DOHH2 (cell line): ENCODE measurements at regions not wholly inside any gene's neighbourhood (a gene's known extent, or its start where the extent isn't known, plus 50 kb on each side); places are given as distances from the start of the nearest gene placed in this dataset.

Source experiments
- H3F3A ChIP-seq: fragments of 200-600 bp; sonication (generic), shearing (Covaris generic); 2 replicates; pipeline ENCODE4 v1.6.0; 2016; ENCODE audit warnings: antibody characterized with exemption, mild to moderate bottlenecking; ENCODE audit not compliant: control insufficient read depth, insufficient read depth
- H3K27ac ChIP-seq: fragments of 200-600 bp; sonication (generic); 2 replicates; pipeline ENCODE4 v1.5.1; 2014; ENCODE audit warnings: low read depth, mild to moderate bottlenecking, low read length, moderate library complexity
- H3K27me3 ChIP-seq: fragments of 200-600 bp; sonication (generic); 2 replicates; pipeline ENCODE4 v1.6.1; 2014; ENCODE audit warnings: mild to moderate bottlenecking, low read length, mixed read lengths; ENCODE audit not compliant: control insufficient read depth
- H3K36me3 ChIP-seq: fragments of 200-600 bp; sonication (generic); 2 replicates; pipeline ENCODE4 v1.6.1; 2014; ENCODE audit warnings: mild to moderate bottlenecking, low read length, moderate library complexity, mixed read lengths; ENCODE audit not compliant: control insufficient read depth
- H3K4me1 ChIP-seq: fragments of 200-600 bp; sonication (generic); 2 replicates; pipeline ENCODE4 v1.6.1; 2014; ENCODE audit warnings: mild to moderate bottlenecking, low read length, mixed read lengths; ENCODE audit not compliant: control insufficient read depth
- H3K4me2 ChIP-seq: fragments of 200-600 bp; sonication (generic); 2 replicates; pipeline ENCODE4 v1.6.0; 2014; ENCODE audit warnings: mild to moderate bottlenecking, low read length, moderate library complexity
- H3K4me3 ChIP-seq: fragments of 200-600 bp; sonication (generic); 2 replicates; pipeline ENCODE4 v1.5.1; 2014; ENCODE audit warnings: mild to moderate bottlenecking, low read length, mixed read lengths
- H3K79me2 ChIP-seq: fragments of 200-600 bp; sonication (generic); 2 replicates; pipeline ENCODE4 v1.6.1; 2014; ENCODE audit warnings: mild to moderate bottlenecking, low read length, mixed read lengths; ENCODE audit not compliant: control insufficient read depth
- H3K9me2 ChIP-seq: fragments of 200-600 bp; sonication (generic); replicated peaks from 2 replicates; pipeline ENCODE4 v1.6.1; 2014; ENCODE audit warnings: mild to moderate bottlenecking, low read length, mixed read lengths; ENCODE audit not compliant: control insufficient read depth
- H3K9me3 ChIP-seq: fragments of 200-600 bp; sonication (generic); 2 replicates; pipeline ENCODE4 v1.6.1; 2014; ENCODE audit warnings: antibody characterized with exemption, low read length, mixed read lengths; ENCODE audit not compliant: control insufficient read depth, insufficient read depth
- H4K20me1 ChIP-seq: fragments of 200-600 bp; sonication (generic); 2 replicates; pipeline ENCODE4 v1.6.0; 2014; ENCODE audit warnings: low read depth, mild to moderate bottlenecking, antibody characterized with exemption, low read length, moderate library complexity; ENCODE audit not compliant: control insufficient read depth, insufficient read depth
- EZH2phosphoT487 ChIP-seq: fragments of 200-600 bp; sonication (generic); IDR thresholded peaks from 2 replicates; pipeline ENCODE4 v1.6.1; 2017; ENCODE audit warnings: borderline replicate concordance, mild to moderate bottlenecking, antibody characterized with exemption, low read length, moderate library complexity, mixed read lengths
- TF ChIP-seq, protein P1 (sequence below): fragments of 200-600 bp; sonication (generic); IDR thresholded peaks from one replicate; pipeline ENCODE4 v1.5.1; 2014; ENCODE audit warnings: antibody characterized with exemption, mild to moderate bottlenecking, low read depth, low read length; ENCODE audit not compliant: poor library complexity, severe bottlenecking

DNA sequence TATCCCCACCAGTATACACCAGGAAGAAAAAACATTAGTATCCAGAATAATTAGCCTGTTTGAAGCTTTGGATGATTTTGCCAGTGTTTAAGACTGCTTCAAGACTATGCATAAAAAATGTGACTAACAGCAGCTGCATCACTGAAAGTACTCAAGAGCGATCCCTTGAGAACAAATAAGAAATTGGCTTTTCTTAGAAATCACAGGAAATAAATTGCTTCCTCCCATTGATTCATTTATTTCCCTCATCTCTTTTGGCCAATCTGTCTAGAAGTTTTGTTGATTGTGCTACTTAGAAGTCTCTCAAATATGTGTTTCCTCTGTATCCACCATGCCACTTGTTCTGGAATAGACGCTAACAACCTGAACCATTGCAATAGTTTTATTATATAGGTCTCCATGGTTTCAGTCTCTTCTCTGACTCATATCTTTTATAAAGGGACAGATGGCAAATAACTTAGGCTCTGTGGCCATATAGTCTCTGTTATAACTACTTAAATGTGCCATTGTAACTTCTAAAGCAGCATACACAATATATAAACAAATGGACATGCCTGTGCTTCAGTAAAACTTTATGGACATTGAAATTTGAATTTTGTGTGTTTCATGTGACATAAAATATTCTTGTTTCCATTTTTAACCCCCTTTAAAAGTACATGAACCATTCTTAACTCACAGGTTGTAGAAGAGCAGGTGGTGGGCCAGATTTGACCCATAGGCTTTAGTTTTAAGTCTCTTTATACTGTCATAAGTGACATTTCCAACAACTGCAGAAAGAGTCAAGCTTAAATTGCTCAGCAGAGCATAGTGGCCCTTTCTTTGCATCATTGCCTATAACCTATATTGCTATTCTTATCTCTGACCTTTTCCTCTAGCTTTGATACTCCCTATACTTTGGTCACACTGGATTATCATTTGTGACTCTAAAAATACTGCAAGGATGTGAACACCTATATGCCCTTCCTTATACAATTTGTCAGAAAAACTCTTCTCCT is 123.9 kb downstream of the MC4R start:
- TF ChIP-seq EZH2phosphoT487: no peak
- TF ChIP-seq, protein P1, sequence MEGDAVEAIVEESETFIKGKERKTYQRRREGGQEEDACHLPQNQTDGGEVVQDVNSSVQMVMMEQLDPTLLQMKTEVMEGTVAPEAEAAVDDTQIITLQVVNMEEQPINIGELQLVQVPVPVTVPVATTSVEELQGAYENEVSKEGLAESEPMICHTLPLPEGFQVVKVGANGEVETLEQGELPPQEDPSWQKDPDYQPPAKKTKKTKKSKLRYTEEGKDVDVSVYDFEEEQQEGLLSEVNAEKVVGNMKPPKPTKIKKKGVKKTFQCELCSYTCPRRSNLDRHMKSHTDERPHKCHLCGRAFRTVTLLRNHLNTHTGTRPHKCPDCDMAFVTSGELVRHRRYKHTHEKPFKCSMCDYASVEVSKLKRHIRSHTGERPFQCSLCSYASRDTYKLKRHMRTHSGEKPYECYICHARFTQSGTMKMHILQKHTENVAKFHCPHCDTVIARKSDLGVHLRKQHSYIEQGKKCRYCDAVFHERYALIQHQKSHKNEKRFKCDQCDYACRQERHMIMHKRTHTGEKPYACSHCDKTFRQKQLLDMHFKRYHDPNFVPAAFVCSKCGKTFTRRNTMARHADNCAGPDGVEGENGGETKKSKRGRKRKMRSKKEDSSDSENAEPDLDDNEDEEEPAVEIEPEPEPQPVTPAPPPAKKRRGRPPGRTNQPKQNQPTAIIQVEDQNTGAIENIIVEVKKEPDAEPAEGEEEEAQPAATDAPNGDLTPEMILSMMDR: no peak
- Histone ChIP-seq H3K36me3 (no peaks in the 10 kb centered on the region), H3K79me2 (no peaks in the 10 kb centered on the region), H4K20me1 (no peaks in the 10 kb centered on the region), H3F3A (no peaks in the 10 kb centered on the region), H3K4me1 (peaks cover 42% of the 10 kb centered on the region), H3K9me3 (no peaks in the 10 kb centered on the region), H3K4me3 (peak overlapping the region; percentile 26; the same call in 1 of the 2 replicates), H3K27me3 (no peaks in the 10 kb centered on the region), H3K9me2 (no peaks in the 10 kb centered on the region), H3K27ac (peak overlapping the region; percentile 66), H3K4me2 (peak overlapping the region; percentile 50)

DNA sequence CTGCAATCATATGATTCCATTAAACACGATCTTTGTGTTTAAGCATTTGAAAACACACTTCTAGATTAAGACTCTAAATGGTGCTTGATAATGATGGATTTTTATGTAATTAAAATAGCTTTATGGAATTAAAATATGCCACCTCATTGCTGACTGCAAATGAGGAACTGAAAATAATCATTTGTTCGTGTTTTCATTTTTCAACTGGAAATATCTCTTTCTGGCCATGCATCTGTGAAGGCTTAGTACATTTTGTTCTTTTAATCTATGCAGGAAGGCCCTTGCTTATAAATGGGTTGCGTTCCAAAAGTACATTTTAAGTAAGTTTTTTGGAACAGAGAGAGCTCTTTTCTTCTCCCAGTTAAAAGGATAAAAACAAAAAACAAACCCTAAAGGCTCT is 125.5 kb downstream of the MC4R start:
- no peaks in the 10 kb centered on the region for H3K27me3 ChIP-seq
- H3K4me1 ChIP-seq: peaks cover 42% of the 10 kb centered on the region

DNA sequence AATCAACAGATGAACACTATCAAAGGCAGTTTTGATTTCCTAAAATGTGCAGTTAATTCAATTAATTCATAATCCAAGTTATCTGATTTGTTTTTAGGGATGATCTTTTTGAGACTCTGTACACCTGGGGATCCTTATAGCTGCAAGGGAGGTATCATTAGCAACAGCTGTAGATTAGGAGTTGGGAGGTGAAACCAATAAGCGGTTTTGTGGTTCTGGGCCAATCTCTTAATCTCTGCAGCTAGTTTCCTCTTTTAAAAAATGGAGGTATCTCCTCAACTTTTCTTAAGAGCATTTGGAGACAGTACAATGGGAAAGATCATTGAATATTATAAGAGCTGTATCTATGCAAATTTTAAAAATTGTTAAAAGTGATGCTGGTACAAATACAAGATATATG is 126.0 kb downstream of the MC4R start:
- Histone ChIP-seq H3K4me3 (no peak overlapping the region), H3K36me3 (no peaks in the 10 kb centered on the region), H3K9me2 (no peaks in the 10 kb centered on the region), H3F3A (no peaks in the 10 kb centered on the region), H3K27me3 (no peaks in the 10 kb centered on the region), H3K4me2 (peak overlapping the region; percentile 50), H3K4me1 (peaks cover 42% of the 10 kb centered on the region), H3K79me2 (no peaks in the 10 kb centered on the region), H4K20me1 (no peaks in the 10 kb centered on the region), H3K27ac (peak overlapping the region; percentile 66), H3K9me3 (no peaks in the 10 kb centered on the region)
- no peak for TF ChIP-seq EZH2phosphoT487
- TF ChIP-seq, protein P1: no peak

More for the DNA sequence above, 125.5 kb downstream of the MC4R start:
- H3K36me3 ChIP-seq: no peaks in the 10 kb centered on the region
- H3F3A ChIP-seq: no peaks in the 10 kb centered on the region
- peak overlapping the region; percentile 66 for H3K27ac ChIP-seq
- H3K4me2 ChIP-seq: peak overlapping the region; percentile 50
- no peaks in the 10 kb centered on the region for H3K9me2 ChIP-seq
- TF ChIP-seq, protein P1: no peak
- no peak for TF ChIP-seq EZH2phosphoT487
- peak overlapping the region; percentile 24; the same call in 1 of the 2 replicates for H3K4me3 ChIP-seq
- H4K20me1 ChIP-seq: no peaks in the 10 kb centered on the region
- H3K79me2 ChIP-seq: no peaks in the 10 kb centered on the region
- no peaks in the 10 kb centered on the region for H3K9me3 ChIP-seq
